DND-41 (cell line): ENCODE measurements at regions not wholly inside any gene's neighbourhood (a gene's known extent, or its start where the extent isn't known, plus 50 kb on each side); places are given as distances from the start of the nearest gene placed in this dataset.

Source experiments
- ATAC-seq: fragments of 200-7000 bp; cut with Tn5 transposase; 3 replicates; pipeline ENCODE4 v1.9.1; 2021; ENCODE audit warnings: low read depth; ENCODE audit not compliant: insufficient read depth
- DNase-seq: peaks from one replicate; pipeline ENCODE4 v3.0.0-alpha.2; 2020
- H2AFZ ChIP-seq: 2 replicates; pipeline ENCODE4 v1.6.0; 2012; ENCODE audit warnings: low read depth, low read length
- H3K27ac ChIP-seq: 2 replicates; pipeline ENCODE4 v1.5.1; 2012; ENCODE audit warnings: low read length, inconsistent platforms
- H3K27me3 ChIP-seq: fragments of 200-600 bp; sonication (generic); 2 replicates; pipeline ENCODE4 v1.6.0; 2012; ENCODE audit warnings: low read length, mild to moderate bottlenecking, inconsistent platforms; ENCODE audit not compliant: insufficient read depth, poor library complexity
- H3K36me3 ChIP-seq: 2 replicates; pipeline ENCODE4 v1.5.1; 2012; ENCODE audit warnings: low read length, inconsistent platforms; ENCODE audit not compliant: insufficient read depth
- H3K4me1 ChIP-seq: 2 replicates; pipeline ENCODE4 v1.5.1; 2012; ENCODE audit warnings: mild to moderate bottlenecking, low read length; ENCODE audit not compliant: insufficient read depth
- H3K4me2 ChIP-seq: 2 replicates; pipeline ENCODE4 v1.6.0; 2012; ENCODE audit warnings: mild to moderate bottlenecking, moderate library complexity, low read length, inconsistent platforms; ENCODE audit not compliant: insufficient read depth
- H3K4me3 ChIP-seq, 2 experiments: fragments of 200-600 bp in 1 of 2; shearing (Covaris generic) in 1 of 2; 2 replicates each; pipeline ENCODE4 v1.5.1; 2012 to 2016; ENCODE audit warnings: inconsistent platforms in 2 of 2, low read length in 2 of 2, mild to moderate bottlenecking in 2 of 2, low read depth in 1 of 2, moderate library complexity in 1 of 2
- H3K79me2 ChIP-seq: 2 replicates; pipeline ENCODE4 v1.6.0; 2012; ENCODE audit warnings: low read length, inconsistent platforms; ENCODE audit not compliant: insufficient read depth
- H3K9ac ChIP-seq: 2 replicates; pipeline ENCODE4 v1.6.0; 2012; ENCODE audit warnings: low read depth, mild to moderate bottlenecking, inconsistent platforms, low read length, moderate library complexity
- H3K9me3 ChIP-seq: 2 replicates; pipeline ENCODE4 v1.5.1; 2012; ENCODE audit warnings: low read length, moderate library complexity, mild to moderate bottlenecking, inconsistent platforms; ENCODE audit not compliant: insufficient read depth, severe bottlenecking
- H4K20me1 ChIP-seq: 2 replicates; pipeline ENCODE4 v1.6.0; 2012; ENCODE audit warnings: low read length; ENCODE audit not compliant: insufficient read depth
- EZH2 ChIP-seq: IDR thresholded peaks from 3 replicates; pipeline ENCODE4 v1.6.1; 2012; ENCODE audit warnings: borderline replicate concordance, low read depth, mild to moderate bottlenecking, moderate library complexity, low read length, inconsistent platforms; ENCODE audit not compliant: severe bottlenecking
- TF ChIP-seq, protein P1 (sequence below): IDR thresholded peaks from 2 replicates; pipeline ENCODE4 v1.5.1; 2012; ENCODE audit warnings: borderline replicate concordance, low read length, moderate library complexity, mild to moderate bottlenecking; ENCODE audit not compliant: poor library complexity, severe bottlenecking; ENCODE audit errors: extremely low read depth

DNA sequence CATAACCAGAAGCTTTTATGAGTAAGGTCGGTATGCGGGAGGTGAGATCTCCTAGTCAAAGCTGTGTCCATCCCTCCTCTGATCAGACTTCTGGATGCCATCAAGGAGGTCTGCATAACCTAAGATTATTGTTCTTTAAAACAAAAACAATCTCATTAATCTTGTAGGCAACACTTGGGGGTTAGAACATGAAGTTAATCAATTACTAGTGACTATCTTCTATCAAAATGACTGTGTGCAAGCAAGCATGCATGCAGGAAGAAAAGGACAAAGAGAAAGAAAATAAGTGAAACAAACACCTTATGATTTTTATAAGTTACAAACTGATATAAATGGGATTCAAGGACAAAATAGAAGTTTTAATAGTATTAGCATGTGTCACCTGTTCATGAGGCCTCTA lies 2435.9 kb upstream of the PCDH20 start:
- H3K36me3 ChIP-seq, result no peaks in the 10 kb centered on the region
- no peaks in the 10 kb centered on the region for H3K9me3 ChIP-seq
- H3K9ac ChIP-seq, result no peak overlapping the region
- no peak for DNase-seq
- H3K27me3 ChIP-seq, result no peaks in the 10 kb centered on the region
- no peaks in the 10 kb centered on the region for H3K4me1 ChIP-seq
- TF ChIP-seq, protein P1, sequence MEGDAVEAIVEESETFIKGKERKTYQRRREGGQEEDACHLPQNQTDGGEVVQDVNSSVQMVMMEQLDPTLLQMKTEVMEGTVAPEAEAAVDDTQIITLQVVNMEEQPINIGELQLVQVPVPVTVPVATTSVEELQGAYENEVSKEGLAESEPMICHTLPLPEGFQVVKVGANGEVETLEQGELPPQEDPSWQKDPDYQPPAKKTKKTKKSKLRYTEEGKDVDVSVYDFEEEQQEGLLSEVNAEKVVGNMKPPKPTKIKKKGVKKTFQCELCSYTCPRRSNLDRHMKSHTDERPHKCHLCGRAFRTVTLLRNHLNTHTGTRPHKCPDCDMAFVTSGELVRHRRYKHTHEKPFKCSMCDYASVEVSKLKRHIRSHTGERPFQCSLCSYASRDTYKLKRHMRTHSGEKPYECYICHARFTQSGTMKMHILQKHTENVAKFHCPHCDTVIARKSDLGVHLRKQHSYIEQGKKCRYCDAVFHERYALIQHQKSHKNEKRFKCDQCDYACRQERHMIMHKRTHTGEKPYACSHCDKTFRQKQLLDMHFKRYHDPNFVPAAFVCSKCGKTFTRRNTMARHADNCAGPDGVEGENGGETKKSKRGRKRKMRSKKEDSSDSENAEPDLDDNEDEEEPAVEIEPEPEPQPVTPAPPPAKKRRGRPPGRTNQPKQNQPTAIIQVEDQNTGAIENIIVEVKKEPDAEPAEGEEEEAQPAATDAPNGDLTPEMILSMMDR, result no peak
- no peak for TF ChIP-seq EZH2
- ATAC-seq, result no peak
- H3K27ac ChIP-seq, result no peak overlapping the region
- H3K4me3 ChIP-seq, result no peak overlapping the region
- H3K79me2 ChIP-seq, result no peaks in the 10 kb centered on the region
- H4K20me1 ChIP-seq, result no peaks in the 10 kb centered on the region
- no peak overlapping the region for H3K4me2 ChIP-seq
- no peak overlapping the region for H2AFZ ChIP-seq

GRCh38 chr13:63843766-63844699 lies 2428.4 kb upstream of the PCDH20 start:
- ATAC-seq, result no peak
- Histone ChIP-seq H4K20me1 (no peaks in the 10 kb centered on the region), H3K4me1 (no peaks in the 10 kb centered on the region)

DNA sequence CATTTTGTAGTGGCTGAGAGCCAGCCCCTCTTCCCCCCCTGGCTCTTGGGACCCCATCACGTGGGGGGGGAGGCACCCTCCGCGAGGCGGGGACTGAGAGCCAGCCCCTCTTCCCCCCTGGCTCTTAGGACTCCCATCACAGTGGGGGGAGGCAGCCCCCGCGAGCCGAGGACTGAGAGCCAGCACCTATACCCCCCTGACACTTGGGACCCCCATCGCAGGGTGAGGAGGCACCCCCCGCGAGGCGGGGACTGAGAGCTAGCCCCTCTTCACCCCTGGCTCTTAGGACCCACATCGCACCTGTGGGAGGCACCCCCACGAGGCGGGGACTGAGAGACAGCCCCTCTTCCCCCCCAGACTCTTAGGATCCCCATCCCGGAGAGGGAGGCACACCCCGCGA lies 2426.5 kb upstream of the PCDH20 start:
- Histone ChIP-seq H2AFZ (no peak overlapping the region), H3K4me1 (no peaks in the 10 kb centered on the region), H3K27ac (no peak overlapping the region), H3K9me3 (no peaks in the 10 kb centered on the region), H3K36me3 (no peaks in the 10 kb centered on the region), H3K27me3 (no peaks in the 10 kb centered on the region), H3K9ac (no peak overlapping the region), H3K4me3 (no peak overlapping the region), H4K20me1 (no peaks in the 10 kb centered on the region), H3K4me2 (no peak overlapping the region), H3K79me2 (no peaks in the 10 kb centered on the region)
- DNase-seq (no peak), ATAC-seq (no peak)
- TF ChIP-seq, protein P1, result no peak
- TF ChIP-seq EZH2, result no peak

More at GRCh38 chr13:63843766-63844699, 2428.4 kb upstream of the PCDH20 start:
- Histone ChIP-seq H3K27me3 (no peaks in the 10 kb centered on the region), H3K79me2 (no peaks in the 10 kb centered on the region), H3K4me3 (no peak overlapping the region), H3K9ac (no peak overlapping the region), H3K4me2 (no peak overlapping the region), H3K9me3 (no peaks in the 10 kb centered on the region), H2AFZ (no peak overlapping the region), H3K27ac (no peak overlapping the region), H3K36me3 (no peaks in the 10 kb centered on the region)
- TF ChIP-seq, protein P1, result no peak
- TF ChIP-seq EZH2, result no peak
- DNase-seq, result no peak
